Mesendoderm (in vitro differentiated cells): ENCODE measurements at regions not wholly inside any gene's neighbourhood (a gene's known extent, or its start where the extent isn't known, plus 50 kb on each side); places are given as distances from the start of the nearest gene placed in this dataset.

ENCODE experiments used
- DNase-seq: peaks from one replicate; pipeline ENCODE4 v3.0.0; 2013
- H2AK5ac ChIP-seq: 2 replicates; pipeline ENCODE4 v1.6.1; 2013; ENCODE audit warnings: low read length, inconsistent platforms
- H2BK120ac ChIP-seq: 2 replicates; pipeline ENCODE4 v1.6.1; 2013; ENCODE audit warnings: low read depth, mild to moderate bottlenecking, low read length, moderate library complexity, mixed read lengths
- H2BK15ac ChIP-seq: replicated peaks from 2 replicates; pipeline ENCODE4 v1.6.1; 2013; ENCODE audit warnings: low read depth, mild to moderate bottlenecking, moderate library complexity
- H2BK5ac ChIP-seq: 2 replicates; pipeline ENCODE4 v1.6.1; 2013; ENCODE audit warnings: low read length, inconsistent platforms
- H3K18ac ChIP-seq: 2 replicates; pipeline ENCODE4 v1.6.1; 2013; ENCODE audit warnings: mild to moderate bottlenecking, low read length, mixed read lengths
- H3K23ac ChIP-seq: one replicate; pipeline ENCODE4 v1.6.1; 2013; ENCODE audit warnings: low read length
- H3K27ac ChIP-seq: 2 replicates; pipeline ENCODE4 v1.5.1; 2013; ENCODE audit warnings: low read depth, mild to moderate bottlenecking, inconsistent platforms, low read length, moderate library complexity
- H3K27me3 ChIP-seq: 2 replicates; pipeline ENCODE4 v1.6.1; 2013; ENCODE audit warnings: low read length, control low read depth, mild to moderate bottlenecking, inconsistent platforms; ENCODE audit not compliant: insufficient read depth, poor library complexity
- H3K36me3 ChIP-seq: 2 replicates; pipeline ENCODE4 v1.6.1; 2013; ENCODE audit warnings: low read length, inconsistent platforms; ENCODE audit not compliant: control insufficient read depth, insufficient read depth
- H3K4ac ChIP-seq: one replicate; pipeline ENCODE4 v1.6.1; 2013; ENCODE audit warnings: low read depth, mild to moderate bottlenecking, low read length, moderate library complexity
- H3K4me1 ChIP-seq: 2 replicates; pipeline ENCODE4 v1.6.1; 2013; ENCODE audit warnings: low read depth, low read length, inconsistent platforms; ENCODE audit not compliant: control insufficient read depth
- H3K4me2 ChIP-seq: 2 replicates; pipeline ENCODE4 v1.6.1; 2013; ENCODE audit warnings: low read length
- H3K4me3 ChIP-seq: 2 replicates; pipeline ENCODE4 v1.5.1; 2013; ENCODE audit warnings: mild to moderate bottlenecking, low read length
- H3K56ac ChIP-seq: one replicate; pipeline ENCODE4 v1.6.1; 2013; ENCODE audit warnings: low read length
- H3K79me1 ChIP-seq: 2 replicates; pipeline ENCODE4 v1.6.1; 2013; ENCODE audit warnings: low read length, inconsistent platforms
- H3K79me2 ChIP-seq: 2 replicates; pipeline ENCODE4 v1.6.1; 2013; ENCODE audit warnings: mild to moderate bottlenecking, low read length; ENCODE audit not compliant: control insufficient read depth, insufficient read depth
- H3K9ac ChIP-seq: 2 replicates; pipeline ENCODE4 v1.6.1; 2013; ENCODE audit warnings: low read length, inconsistent platforms
- H4K5ac ChIP-seq: one replicate; pipeline ENCODE4 v1.6.1; 2013; ENCODE audit warnings: low read length
- H4K8ac ChIP-seq: one replicate; pipeline ENCODE4 v1.6.1; 2013; ENCODE audit warnings: low read depth, mild to moderate bottlenecking, control low read depth, low read length, moderate library complexity
- WGBS: extraction: QIAGEN DNeasy Blood & Tissue Kit; methylation state at CpG from one replicate; pipeline ENCODE4 v1.1.7; 2013; ENCODE audit warnings: low lambda C conversion rate, missing lambda C conversion rate; ENCODE audit not compliant: insufficient coverage; ENCODE audit errors: extremely low coverage; 5-methylcytosine and 5-hydroxymethylcytosine counted together

- no peak overlapping the region for H2AK5ac ChIP-seq
- H2BK120ac ChIP-seq: no peak overlapping the region
- no peaks in the 10 kb centered on the region for H3K4me1 ChIP-seq
- no peak overlapping the region for H3K18ac ChIP-seq
- no peak overlapping the region for H2BK5ac ChIP-seq
- no peak for DNase-seq
- H3K23ac ChIP-seq: no peak overlapping the region
- H3K4ac ChIP-seq: no peak overlapping the region
- no peak overlapping the region for H3K56ac ChIP-seq
- no peak overlapping the region for H4K8ac ChIP-seq
- H2BK15ac ChIP-seq: no peak overlapping the region
- WGBS: 0% methylated on average over 1 of the region's 1 CpG
- no peaks in the 10 kb centered on the region for H3K36me3 ChIP-seq
- no peaks in the 10 kb centered on the region for H3K79me1 ChIP-seq
- H3K4me2 ChIP-seq: no peak overlapping the region
- no peak overlapping the region for H4K5ac ChIP-seq
- no peak overlapping the region for H3K9ac ChIP-seq
- H3K27me3 ChIP-seq: no peaks in the 10 kb centered on the region
- H3K4me3 ChIP-seq: no peak overlapping the region
- no peaks in the 10 kb centered on the region for H3K79me2 ChIP-seq
- no peak overlapping the region for H3K27ac ChIP-seq
Observed at GRCh38 chrX:25640276-25640675, 497.9 kb upstream of the MAGEB18 start.

- Histone ChIP-seq H3K18ac (no peak overlapping the region), H3K4me1 (no peaks in the 10 kb centered on the region), H4K8ac (no peak overlapping the region), H4K5ac (no peak overlapping the region), H2BK15ac (no peak overlapping the region), H3K56ac (no peak overlapping the region), H3K9ac (no peak overlapping the region), H3K4ac (no peak overlapping the region), H3K79me2 (no peaks in the 10 kb centered on the region), H2AK5ac (no peak overlapping the region), H3K36me3 (no peaks in the 10 kb centered on the region), H2BK5ac (no peak overlapping the region), H3K27ac (no peak overlapping the region), H3K27me3 (no peaks in the 10 kb centered on the region), H3K4me2 (no peak overlapping the region), H3K23ac (no peak overlapping the region), H3K4me3 (no peak overlapping the region), H2BK120ac (no peak overlapping the region), H3K79me1 (no peaks in the 10 kb centered on the region)
- no CpG with 5 or more reads among the region's 21 CpGs for whole genome bisulfite sequencing
- no peak for DNase-seq
Observed at GRCh38 chrX:25646156-25646555, 492.0 kb upstream of the MAGEB18 start.

GRCh38 chrX:25648790-25649189 is 489.4 kb upstream of the MAGEB18 start:
- Histone ChIP-seq H3K27me3 (no peaks in the 10 kb centered on the region), H3K18ac (no peak overlapping the region), H3K4me3 (no peak overlapping the region), H3K79me2 (no peaks in the 10 kb centered on the region), H4K5ac (no peak overlapping the region), H3K9ac (no peak overlapping the region), H2AK5ac (no peak overlapping the region), H3K23ac (no peak overlapping the region), H3K4ac (no peak overlapping the region), H2BK5ac (no peak overlapping the region), H3K4me1 (no peaks in the 10 kb centered on the region), H3K56ac (no peak overlapping the region), H2BK15ac (no peak overlapping the region), H3K36me3 (no peaks in the 10 kb centered on the region), H3K27ac (no peak overlapping the region), H4K8ac (no peak overlapping the region), H3K79me1 (no peaks in the 10 kb centered on the region), H2BK120ac (no peak overlapping the region), H3K4me2 (no peak overlapping the region)
- DNase-seq: no peak
- WGBS: no CpG with 5 or more reads among the region's 2 CpGs

GRCh38 chrX:25650216-25650820 is 487.8 kb upstream of the MAGEB18 start:
- no peaks in the 10 kb centered on the region for H3K79me2 ChIP-seq
- no peak overlapping the region for H2BK5ac ChIP-seq
- H3K23ac ChIP-seq: no peak overlapping the region
- H3K4ac ChIP-seq: no peak overlapping the region
- no peak overlapping the region for H3K4me2 ChIP-seq
- no peaks in the 10 kb centered on the region for H3K79me1 ChIP-seq
- DNase-seq: no peak
- H3K36me3 ChIP-seq: no peaks in the 10 kb centered on the region
- WGBS: no CpG with 5 or more reads among the region's 5 CpGs
- no peak overlapping the region for H3K18ac ChIP-seq
- no peak overlapping the region for H2BK120ac ChIP-seq
- H3K56ac ChIP-seq: no peak overlapping the region
- no peak overlapping the region for H3K9ac ChIP-seq
- H3K4me1 ChIP-seq: no peaks in the 10 kb centered on the region
- no peaks in the 10 kb centered on the region for H3K27me3 ChIP-seq
- no peak overlapping the region for H2BK15ac ChIP-seq
- no peak overlapping the region for H3K4me3 ChIP-seq
- no peak overlapping the region for H4K8ac ChIP-seq
- H3K27ac ChIP-seq: no peak overlapping the region
- no peak overlapping the region for H2AK5ac ChIP-seq
- H4K5ac ChIP-seq: no peak overlapping the region

- Histone ChIP-seq H3K4me2 (no peak overlapping the region), H2BK15ac (no peak overlapping the region), H3K23ac (no peak overlapping the region), H3K4me1 (no peaks in the 10 kb centered on the region), H3K79me1 (no peaks in the 10 kb centered on the region), H3K4me3 (no peak overlapping the region), H4K8ac (no peak overlapping the region), H3K18ac (no peak overlapping the region), H3K27ac (no peak overlapping the region), H2BK5ac (no peak overlapping the region), H2AK5ac (no peak overlapping the region), H3K36me3 (no peaks in the 10 kb centered on the region), H4K5ac (no peak overlapping the region), H3K9ac (no peak overlapping the region), H3K56ac (no peak overlapping the region), H2BK120ac (no peak overlapping the region), H3K4ac (no peak overlapping the region), H3K27me3 (no peaks in the 10 kb centered on the region), H3K79me2 (no peaks in the 10 kb centered on the region)
- no CpG with 5 or more reads among the region's 3 CpGs for WGBS
- no peak for DNase-seq
Observed at GRCh38 chrX:25659317-25659716, 478.8 kb upstream of the MAGEB18 start.

- no peak overlapping the region for H3K4me3 ChIP-seq
- no peak overlapping the region for H3K27ac ChIP-seq
- H4K8ac ChIP-seq: no peak overlapping the region
- no peak overlapping the region for H3K4me2 ChIP-seq
- H3K79me2 ChIP-seq: no peaks in the 10 kb centered on the region
- DNase-seq: no peak
- no peak overlapping the region for H3K4ac ChIP-seq
- WGBS: no CpG with 5 or more reads among the region's 5 CpGs
- H3K18ac ChIP-seq: no peak overlapping the region
- H2BK15ac ChIP-seq: no peak overlapping the region
- H3K36me3 ChIP-seq: no peaks in the 10 kb centered on the region
- H3K23ac ChIP-seq: no peak overlapping the region
- no peak overlapping the region for H3K56ac ChIP-seq
- H4K5ac ChIP-seq: no peak overlapping the region
- H2AK5ac ChIP-seq: no peak overlapping the region
- H3K9ac ChIP-seq: no peak overlapping the region
- H3K79me1 ChIP-seq: no peaks in the 10 kb centered on the region
- H3K27me3 ChIP-seq: no peaks in the 10 kb centered on the region
- H2BK5ac ChIP-seq: no peak overlapping the region
- H3K4me1 ChIP-seq: no peaks in the 10 kb centered on the region
- no peak overlapping the region for H2BK120ac ChIP-seq
Observed at GRCh38 chrX:25663701-25664100, 474.4 kb upstream of the MAGEB18 start.
